H1 (cell line): ENCODE measurements at regions not wholly inside any gene's neighbourhood (a gene's known extent, or its start where the extent isn't known, plus 50 kb on each side); places are given as distances from the start of the nearest gene placed in this dataset.

Experiments used
- CHD2 ChIP-seq: IDR thresholded peaks from 2 replicates; pipeline ENCODE4 v1.6.1; 2012; ENCODE audit warnings: low read length, improper control_type of control experiment
- FOSL1 ChIP-seq: IDR thresholded peaks from 2 replicates; pipeline ENCODE4 v1.6.1; 2011; ENCODE audit warnings: mild to moderate bottlenecking, low read depth, low read length, moderate library complexity; ENCODE audit not compliant: insufficient read depth
- HDAC6 ChIP-seq: IDR thresholded peaks from one replicate; pipeline ENCODE4 v1.7.1; 2012; ENCODE audit warnings: low read depth, mild to moderate bottlenecking, inconsistent platforms, low read length, moderate library complexity
- TEAD4 ChIP-seq: IDR thresholded peaks from 2 replicates; pipeline ENCODE4 v1.6.1; 2012; ENCODE audit warnings: low read depth, low read length, inconsistent platforms, mixed read lengths

GRCh38 chr1:63009421-63009820, 225.5 kb downstream of the ATG4C start (continued):
- TF ChIP-seq HDAC6 (no peak), CHD2 (no peak), FOSL1 (no peak), TEAD4 (no peak)
- TF ChIP-seq, all 59 proteins: peak for 0
